ENCODE measurements at regions not wholly inside any gene's neighbourhood (a gene's known extent, or its start where the extent isn't known, plus 50 kb on each side); places are given as distances from the start of the nearest gene placed in this dataset.

DNA sequence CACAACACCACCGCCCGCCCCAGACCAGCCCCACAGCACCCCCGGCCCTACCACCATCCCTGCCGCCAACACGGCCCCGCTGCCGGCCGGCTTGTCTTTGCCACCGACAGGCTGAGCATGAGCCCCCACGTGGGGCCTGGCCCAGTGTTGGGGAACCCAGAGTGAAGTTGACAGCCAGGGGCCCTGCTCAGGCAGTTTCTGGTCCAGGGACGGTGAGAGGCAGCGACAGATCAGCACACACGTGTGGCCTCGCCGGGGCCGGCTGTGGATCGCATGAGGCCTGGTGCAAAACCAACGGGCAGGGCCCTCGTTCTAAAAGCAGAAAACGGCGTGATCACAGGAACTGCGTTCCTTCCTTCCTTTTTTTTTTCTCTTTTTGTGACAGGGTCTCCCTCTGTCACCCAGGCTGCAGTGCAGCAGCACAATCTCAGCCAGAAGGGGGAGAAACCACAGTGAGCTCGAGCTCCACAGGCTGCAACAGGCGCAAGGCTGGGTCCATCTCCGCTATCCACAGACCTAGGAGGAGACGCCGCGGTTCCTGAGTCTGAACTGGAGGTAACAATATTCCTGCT, 50.5 kb upstream of the FBRSL1 start:
- no peak for ATAC-seq
- intact Hi-C loops (cut with DNase I): no loop called here
- no peak for DNase-seq

DNA sequence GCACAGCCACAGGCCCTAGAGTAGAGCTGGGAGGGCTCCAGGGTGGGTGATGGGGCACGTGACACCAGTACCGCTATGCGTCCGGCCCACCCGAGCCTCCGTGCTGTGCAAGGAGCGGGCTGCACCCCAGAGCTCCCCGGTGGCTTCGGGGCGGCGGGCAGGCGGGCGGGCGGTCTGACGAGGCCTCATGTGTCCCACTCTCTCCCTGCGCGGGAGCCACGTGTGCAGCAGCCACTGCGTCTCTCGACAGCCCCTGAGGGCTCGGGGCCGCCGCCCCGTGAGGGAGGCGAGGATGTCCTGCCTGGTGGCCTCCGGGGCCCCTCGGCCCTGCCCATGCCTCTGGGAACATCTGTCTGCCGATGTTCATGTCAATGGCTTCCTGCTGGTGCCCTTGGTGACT, 51.2 kb upstream of the FBRSL1 start:
- no peak for DNase-seq
- intact Hi-C loops (cut with DNase I): no loop called here
- ATAC-seq: no peak

DNA sequence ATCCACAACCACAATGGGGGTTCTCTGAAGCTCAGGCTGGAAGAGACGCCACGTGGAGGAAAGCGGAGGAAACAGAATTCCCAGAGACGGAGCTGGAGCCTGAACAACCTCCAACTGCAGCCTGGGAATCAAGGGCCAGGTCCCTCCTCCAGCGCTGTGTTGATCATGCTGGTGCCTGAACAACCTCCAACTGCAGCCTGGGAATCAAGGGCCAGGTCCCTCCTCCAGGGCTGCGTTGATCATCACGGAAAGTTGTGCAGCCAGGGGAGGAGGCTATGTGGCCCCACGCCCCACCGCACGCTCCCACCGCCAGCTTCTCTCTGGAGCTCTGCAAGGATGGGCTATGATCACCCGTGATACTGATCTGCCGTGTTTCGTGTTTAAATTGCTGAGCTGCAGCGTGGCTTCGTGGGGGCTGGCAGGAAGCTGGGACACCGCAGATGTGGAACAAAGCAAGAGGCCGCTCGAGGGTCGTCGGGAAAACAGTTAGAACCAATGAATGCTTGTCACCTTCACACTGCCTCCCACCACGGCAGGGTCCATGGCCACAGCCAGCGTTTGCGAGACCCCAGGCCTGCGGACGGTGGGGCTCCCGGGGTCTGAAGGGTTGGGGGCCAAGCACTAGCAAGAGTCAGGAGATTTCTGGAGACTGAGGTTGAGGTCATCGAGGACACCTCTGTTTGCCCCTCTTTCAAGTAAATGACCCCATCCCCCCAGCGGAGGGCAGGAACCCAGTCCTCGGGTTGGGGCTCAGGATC, 51.8 kb upstream of the FBRSL1 start:
- intact Hi-C loops (cut with DNase I): no loop called here
- ATAC-seq (peak; percentile 14 to 35), DNase-seq (no peak)

DNA sequence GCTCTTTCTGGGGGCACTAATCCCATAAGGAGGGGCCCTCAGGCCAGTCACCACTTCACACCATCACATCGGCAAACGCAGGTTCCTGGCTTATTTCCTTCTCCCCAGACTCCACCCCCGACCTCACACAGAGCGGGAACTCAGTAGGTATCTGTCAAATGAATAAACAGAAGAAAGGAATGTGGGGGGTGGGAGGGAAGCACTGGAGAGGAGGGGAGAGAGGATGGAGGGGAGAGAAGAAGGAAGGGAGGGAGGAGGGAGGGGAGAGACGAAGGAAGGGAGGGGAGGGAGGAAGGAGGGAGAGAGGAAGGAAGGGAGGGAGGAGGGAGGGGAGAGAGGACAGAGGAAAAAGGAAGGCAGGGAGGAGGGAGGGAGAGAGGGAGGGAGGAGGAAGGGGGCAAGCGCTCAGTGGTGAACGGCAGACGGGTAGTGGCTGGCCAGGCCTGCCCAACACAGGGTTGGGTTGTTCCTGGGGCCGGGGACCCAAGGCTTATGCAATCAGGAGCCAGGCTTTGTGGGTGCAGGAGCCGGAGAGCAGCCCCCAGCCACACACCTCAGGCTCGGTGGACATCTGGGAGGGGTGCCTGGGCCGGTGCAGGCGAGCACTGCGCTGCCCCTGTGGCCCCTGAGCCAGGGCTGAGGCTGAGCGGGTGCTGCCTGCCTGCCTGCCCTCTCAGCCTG, 52.6 kb upstream of the FBRSL1 start:
- ATAC-seq (peak; percentile 10 to 17), DNase-seq (no peak)
- intact Hi-C loops (cut with DNase I): no loop called here

DNA sequence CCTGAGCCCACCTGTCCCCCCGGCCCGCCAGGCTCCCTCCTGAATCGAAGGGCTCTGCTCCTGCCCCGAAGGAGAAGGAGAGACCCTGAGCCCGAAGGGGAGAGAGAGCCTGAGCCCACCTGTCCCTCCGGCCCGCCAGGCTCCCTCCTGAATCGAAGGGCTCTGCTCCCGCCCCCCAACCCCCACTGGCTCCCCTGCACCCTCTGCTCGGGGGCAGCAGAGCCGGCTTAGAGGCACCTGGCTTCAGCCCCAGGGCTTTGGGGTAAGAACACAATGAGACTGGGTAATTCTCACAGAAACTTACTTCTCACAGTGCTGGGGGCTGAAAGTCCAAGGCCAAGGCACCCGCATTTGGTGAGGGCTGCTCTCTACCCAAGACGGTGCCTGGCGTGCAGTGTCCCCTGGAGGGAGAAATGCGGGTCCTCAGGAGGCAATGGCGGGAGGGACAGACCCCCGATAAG, 53.1 kb upstream of the FBRSL1 start:
- DNase-seq: no peak

DNA sequence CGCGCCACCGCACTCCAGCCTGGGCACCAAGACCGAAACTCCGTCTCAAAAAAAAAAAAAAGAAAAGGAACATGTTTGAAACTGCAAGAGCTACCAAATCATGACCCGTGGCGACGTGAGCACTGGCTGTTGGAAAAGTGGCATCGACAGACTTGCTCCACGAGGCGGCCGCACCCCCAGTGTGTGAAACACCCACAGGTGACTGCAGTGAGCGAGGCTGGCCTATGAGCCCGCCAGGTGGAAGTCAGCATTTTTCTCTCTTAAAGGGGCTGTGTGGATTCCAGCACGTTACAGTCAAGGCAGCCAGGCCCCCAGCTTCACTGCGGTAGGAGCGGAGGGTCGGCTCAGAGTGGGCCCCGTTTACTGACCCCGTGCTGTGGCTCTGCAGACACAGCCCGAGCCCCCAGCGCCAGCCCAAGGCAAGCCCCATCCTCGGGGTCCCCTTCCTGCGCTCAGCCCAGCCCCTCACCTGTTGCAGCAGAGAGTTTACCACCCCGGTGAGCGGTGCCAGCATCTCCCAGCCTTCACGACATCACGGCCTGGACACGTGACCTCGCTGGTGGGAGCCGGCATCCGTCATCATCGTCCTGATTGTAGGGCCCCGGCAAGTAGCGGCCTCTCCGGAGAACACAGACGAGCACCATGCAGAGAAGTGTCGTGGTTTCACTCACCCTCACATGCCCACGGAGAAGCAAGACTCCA, 54.3 kb upstream of the FBRSL1 start:
- DNase-seq: no peak

More for the DNA sequence above, 53.1 kb upstream of the FBRSL1 start:
- intact Hi-C loops (cut with DNase I): no loop called here
- no peak for ATAC-seq

DNA sequence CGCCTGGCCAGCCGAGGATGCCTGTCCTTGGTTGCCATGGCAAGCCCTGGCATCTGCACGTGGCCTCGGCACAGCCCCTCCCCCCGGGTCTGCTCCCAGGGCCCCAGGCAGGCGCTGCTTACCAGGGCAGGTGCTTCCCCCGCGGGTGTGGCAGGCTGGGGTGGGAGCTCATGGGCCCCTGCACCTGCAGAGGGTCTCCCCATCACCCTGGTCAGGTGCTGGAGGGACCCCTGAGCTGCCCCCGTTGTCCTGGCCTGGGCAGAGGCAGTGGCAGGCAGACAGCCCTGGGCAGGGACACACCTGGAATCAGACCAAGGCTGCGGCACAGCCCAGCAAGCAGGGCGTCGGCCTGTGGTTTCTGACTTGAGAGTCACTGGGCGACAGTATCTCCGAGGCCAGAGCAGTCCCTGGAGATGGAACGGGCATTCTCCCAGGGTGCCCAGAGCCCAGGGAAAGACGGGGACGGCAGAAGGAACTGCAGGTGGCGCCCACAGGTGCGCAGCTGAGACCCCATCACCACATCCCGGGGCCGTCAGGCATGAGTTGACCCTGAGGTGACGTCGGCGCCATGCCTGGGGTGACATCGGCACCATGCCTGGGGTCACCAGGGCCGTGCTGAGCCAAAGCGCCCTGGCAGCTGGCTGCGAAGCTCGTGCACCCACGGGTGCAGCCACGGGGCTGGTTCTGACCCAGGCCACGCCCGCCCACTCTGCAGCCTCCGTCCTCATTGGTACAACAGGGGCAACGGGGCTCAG, 56.1 kb upstream of the FBRSL1 start:
- ATAC-seq: no peak
- intact Hi-C loops (cut with DNase I): no loop called here

More for the DNA sequence above, 54.3 kb upstream of the FBRSL1 start:
- intact Hi-C loops (cut with DNase I): no loop called here
- ATAC-seq: no peak

DNA sequence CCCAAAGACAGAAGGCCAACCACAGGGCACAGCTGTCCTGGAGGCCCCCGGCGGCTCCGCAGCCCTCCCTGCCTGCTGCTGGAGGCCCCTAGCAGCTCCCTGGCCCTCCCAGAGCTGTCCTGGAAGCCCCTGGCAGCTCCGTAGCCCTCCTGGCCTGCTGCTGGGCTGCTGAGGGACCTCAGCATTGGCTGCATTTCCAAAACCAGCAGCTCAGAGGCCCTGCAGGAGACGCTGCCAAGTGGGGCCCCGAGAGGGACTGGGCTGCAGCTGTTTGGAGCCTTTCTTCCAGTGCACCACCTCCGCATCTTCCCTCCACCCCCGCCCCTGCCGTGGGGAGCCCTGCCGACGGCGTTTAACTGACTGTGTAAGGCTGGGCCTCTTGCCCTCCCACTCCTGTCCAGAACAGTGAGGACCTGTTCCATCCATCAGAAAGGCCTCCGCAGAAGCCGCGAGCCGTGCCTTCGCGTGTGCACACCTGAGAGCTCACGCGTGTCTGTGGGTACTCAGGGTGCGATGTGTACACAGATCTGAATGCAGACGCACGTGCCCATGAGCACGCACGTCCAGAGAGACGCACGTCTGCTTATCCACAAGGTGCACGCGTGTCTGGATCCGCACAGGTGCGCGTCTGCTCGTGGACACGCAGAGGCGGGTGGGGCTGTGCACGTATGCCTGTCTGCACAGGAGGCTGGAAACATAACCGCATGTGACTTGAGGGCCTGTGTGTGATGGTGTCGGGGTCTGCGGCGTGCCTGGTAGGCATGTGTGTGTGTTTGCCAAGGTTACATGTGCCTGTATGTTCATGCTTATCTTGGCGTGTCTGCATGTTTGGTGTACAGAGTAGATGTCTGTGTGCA, 57.0 kb upstream of the FBRSL1 start:
- ATAC-seq: peak in 1 of 2 donors; percentile 72
- no peak for DNase-seq
- intact Hi-C loops (cut with DNase I): no loop called here

More for the DNA sequence above, 56.1 kb upstream of the FBRSL1 start:
- no peak for DNase-seq

DNA sequence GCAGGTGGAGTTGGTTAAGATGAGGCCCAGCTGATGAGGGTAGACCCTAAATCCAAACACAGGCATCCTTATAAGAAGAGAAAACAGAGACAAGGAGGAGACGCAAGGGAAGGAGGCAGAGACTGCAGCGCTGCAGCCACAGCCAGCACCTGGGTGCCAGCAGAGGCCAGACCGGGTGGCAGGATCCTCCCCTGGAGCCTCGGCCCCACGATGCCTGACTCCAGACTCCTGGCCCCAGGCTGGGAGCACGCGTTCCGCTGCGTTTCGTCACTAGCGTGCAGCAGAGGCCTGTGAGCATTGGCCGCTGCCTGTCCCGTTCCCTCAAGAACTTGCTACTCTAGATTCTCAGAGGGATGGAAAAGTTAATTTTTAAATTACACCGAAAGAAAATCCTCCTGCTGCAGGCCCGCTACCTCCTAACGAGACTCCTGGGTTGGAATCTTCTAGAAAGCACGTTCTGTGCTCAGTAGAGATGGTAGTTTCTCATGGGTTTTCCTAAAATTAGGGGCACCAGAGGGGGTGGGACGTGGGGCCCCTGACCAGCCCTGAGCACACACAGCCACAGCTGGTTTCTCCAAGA, 57.7 kb upstream of the FBRSL1 start:
- DNase-seq (no peak), ATAC-seq (no peak)
- intact Hi-C loops (cut with DNase I): no loop called here

DNA sequence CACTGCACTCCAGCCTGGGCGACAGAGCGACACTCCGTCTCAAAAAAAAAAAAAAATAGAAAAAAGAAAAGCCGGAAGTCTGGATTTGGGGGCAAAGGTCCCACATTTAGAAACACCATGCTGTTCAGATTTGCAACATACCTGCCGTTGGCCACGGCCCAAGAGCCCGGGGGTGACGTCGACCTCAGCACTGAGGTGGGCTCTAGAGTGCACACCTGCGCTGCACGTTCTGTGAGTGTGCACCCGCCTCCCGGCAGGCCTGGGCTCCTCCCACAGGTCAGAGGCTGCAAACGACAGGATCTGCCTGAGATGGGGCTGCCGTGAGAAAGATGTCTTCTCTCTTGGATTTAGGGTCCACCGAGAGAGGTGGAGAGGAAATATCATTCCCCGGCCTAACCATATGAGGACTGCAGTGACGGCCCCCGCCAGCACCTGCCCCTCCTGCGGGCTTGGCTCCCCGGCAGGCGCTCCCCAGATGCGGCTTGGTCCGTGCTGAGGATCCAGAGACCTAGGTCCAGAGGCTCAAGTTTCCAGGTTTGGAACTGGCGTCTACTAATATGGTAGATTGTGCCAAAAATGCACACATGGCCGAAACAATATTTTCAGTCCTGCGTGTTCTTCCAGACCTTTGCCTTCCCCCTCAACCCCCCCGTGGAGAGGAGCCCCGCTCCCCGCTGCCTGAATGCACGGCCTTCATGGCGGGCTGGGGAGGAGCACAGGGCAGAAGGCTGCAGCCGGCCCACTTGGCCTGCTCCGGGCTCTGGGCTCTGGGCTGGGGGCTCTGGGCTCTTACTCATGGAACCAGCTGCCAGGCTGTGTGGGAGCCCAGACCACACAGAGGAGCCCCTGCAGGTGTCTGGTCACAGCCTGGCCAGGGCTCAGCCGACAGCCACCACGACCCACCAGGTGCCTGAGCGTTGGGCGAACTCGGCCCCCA, 58.8 kb upstream of the FBRSL1 start:
- ATAC-seq (no peak), DNase-seq (no peak)
- intact Hi-C loops (cut with DNase I): no loop called here

DNA sequence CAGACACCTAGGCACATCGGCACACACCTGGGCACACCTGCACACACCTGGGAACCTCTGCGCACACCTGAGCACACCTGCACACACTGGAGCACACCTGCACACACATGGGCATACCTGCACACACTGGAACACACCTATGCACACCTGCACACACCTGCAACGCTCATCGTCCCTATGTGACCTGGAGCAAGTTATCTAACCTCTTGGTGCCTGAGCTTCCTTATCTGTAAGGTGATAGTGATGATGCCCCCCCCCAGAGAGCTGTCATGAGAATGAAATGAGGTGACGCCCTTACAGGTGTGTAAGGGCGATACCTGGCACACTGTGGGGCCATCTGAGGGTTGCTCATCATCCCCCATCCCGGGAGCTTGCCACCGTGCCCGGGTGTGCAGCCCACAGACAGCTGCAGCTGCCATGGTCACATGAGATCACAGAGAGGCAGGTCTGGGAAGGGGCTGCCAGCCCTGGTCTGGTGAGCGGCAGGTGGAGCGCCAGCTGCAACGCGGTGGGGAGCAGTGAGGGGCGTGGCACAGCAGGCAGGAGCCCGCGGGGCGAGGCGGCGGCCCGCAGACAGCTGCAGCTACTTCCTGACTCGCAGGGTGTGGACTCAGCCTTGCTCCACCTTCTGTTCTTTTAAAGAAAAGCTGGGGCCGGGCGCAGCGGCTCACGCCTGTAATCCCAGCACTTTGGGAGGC, 59.9 kb upstream of the FBRSL1 start:
- DNase-seq (no peak), ATAC-seq (peak; percentile 36 to 72)
- intact Hi-C loops (cut with DNase I): no loop called here

DNA sequence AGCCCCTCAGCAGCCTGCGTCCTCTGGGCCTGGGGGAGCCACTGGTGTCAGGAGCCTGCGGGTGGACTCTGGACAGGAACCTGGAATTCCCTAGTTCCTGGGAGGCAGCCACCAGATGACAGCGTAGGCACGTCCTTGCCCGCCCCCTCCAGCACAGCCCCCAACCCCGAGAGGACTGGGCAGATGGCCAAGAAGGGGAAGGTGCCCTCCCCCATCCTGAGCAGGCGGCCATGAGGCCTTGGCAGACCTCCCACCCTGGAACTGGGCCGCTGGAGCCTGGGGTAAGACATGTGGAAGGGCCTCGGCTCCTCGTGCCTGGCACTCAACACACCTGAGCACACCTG, 60.4 kb upstream of the FBRSL1 start:
- peak in 1 of 2 donors; percentile 22 for ATAC-seq
- DNase-seq: no peak
- intact Hi-C loops (cut with DNase I): no loop called here

DNA sequence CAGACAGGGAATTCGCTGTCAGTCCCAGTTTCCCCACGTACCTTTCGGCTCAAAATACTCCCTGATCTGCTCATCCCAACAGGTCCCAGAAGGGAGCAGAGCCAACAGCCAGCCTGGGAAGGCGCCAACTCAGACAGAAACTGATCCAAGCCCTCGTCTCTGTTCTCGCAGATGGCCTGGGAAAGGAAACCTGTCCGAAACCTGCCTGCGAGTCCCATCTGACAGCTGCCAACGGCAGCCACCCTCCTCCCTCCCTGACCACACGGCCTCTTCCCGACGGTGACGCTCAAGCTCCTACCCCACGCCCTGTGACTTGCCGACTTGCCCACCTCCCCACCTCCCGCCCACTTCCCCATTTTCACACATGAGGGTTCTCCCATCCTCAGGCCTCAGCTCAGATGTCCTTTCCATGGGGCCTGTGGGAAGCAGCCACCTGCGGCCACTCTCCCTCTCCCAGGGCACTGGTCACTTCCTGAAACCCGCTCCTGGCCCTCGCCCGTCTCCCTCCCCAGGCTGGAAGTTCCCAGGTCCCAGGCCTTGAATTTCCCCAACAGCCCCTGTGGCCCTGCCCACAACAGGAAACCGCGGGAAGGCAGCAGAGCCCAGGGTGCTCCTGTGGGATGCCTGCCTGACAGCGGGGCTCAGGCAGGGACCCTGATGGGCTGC, 60.9 kb upstream of the FBRSL1 start:
- DNase-seq (no peak), ATAC-seq (peak in 1 of 2 donors; percentile 4)
- intact Hi-C loops (cut with DNase I): no loop called here

DNA sequence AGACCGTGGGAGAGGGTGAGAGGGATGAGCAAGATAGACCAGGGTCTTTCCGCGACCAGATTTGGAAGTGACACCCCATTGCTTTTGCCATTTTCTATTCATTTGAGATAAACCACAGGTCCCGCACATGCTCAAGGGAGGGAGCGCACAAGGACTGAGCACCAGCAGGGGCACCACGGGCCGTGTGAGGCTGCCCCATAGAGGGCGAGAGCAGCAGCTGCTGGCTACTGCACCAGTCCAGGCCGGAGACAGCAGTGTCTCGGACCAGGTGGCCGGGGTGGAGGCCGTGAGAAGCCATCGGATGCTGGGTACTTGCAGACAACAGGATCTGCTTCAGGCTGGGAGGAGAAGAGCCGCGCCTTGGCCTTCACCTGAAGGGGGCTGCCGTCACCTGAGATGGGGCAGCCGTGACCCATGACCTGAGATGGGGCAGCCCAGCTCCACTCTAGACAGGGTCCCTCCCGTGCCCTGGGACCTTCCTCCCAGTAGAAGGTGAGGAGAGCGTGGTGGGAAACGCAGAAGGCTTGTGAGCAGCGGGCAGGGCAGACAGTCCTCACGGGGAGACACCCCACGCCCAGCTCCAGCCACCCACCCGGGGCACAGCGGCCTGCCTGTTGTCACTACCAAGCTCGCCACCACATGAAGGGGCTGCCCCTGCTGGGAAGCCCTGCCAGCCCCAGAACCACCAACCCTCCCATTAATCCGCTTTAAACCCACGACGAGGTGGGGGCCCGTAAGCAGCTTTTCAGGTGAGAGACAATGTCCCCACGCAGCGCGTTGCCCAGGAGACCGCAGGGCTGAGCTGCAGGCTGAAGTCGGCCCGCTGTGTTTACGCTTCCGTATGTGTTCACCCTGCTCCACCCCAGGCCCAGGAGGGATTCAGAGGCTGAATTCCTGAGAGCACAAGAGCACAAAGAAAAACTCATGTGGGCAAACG, 61.7 kb upstream of the FBRSL1 start:
- DNase-seq: no peak
- no peak for ATAC-seq
- intact Hi-C loops (cut with DNase I): no loop called here
